CD14-positive monocyte (primary cell): ENCODE measurements at regions not wholly inside any gene's neighbourhood (a gene's known extent, or its start where the extent isn't known, plus 50 kb on each side); places are given as distances from the start of the nearest gene placed in this dataset.

Source experiments
- DNase-seq, 3 donors: peaks; one replicate each; pipeline ENCODE4 v3.0.0-alpha.2; 2011 to 2022
- H2AFZ ChIP-seq: 2 replicates; pipeline ENCODE4 v1.6.0; 2012; ENCODE audit warnings: mild to moderate bottlenecking, low read depth, low read length, inconsistent platforms; ENCODE audit not compliant: insufficient read depth, poor library complexity, severe bottlenecking
- H3K27ac ChIP-seq, 2 donors: 1 replicate in 1 of 2; 2 replicates in 1 of 2; pipeline ENCODE4 v1.5.1; 2012 to 2013; ENCODE audit warnings: low read length in 2 of 2, control low read depth in 1 of 2, inconsistent platforms in 1 of 2, low read depth in 1 of 2, mild to moderate bottlenecking in 1 of 2
- H3K27me3 ChIP-seq, 2 donors: one replicate each; pipeline versions ENCODE4 v1.6.0 to v1.6.1; 2011 to 2013; ENCODE audit warnings: low read length in 2 of 2; ENCODE audit not compliant: control insufficient read depth in 2 of 2, insufficient read depth in 2 of 2
- H3K36me3 ChIP-seq, 2 donors: replicated peaks in 1 of 2; 1 replicate in 1 of 2; 2 replicates in 1 of 2; pipeline versions ENCODE4 v1.5.1 to v1.6.1; 2012 to 2013; ENCODE audit warnings: low read length in 2 of 2, control low read depth in 1 of 2, inconsistent platforms in 1 of 2, mild to moderate bottlenecking in 1 of 2; ENCODE audit not compliant: insufficient read depth in 2 of 2, control insufficient read depth in 1 of 2
- H3K4me1 ChIP-seq, 2 donors: 1 replicate in 1 of 2; 2 replicates in 1 of 2; pipeline versions ENCODE4 v1.5.1 to v1.6.1; 2012 to 2013; ENCODE audit warnings: low read length in 2 of 2, control low read depth in 1 of 2, inconsistent platforms in 1 of 2, mild to moderate bottlenecking in 1 of 2, moderate library complexity in 1 of 2; ENCODE audit not compliant: insufficient read depth in 2 of 2, control insufficient read depth in 1 of 2
- H3K4me2 ChIP-seq: replicated peaks from 2 replicates; pipeline ENCODE3; 2012; ENCODE audit warnings: low read length, moderate library complexity, mild to moderate bottlenecking; ENCODE audit not compliant: poor library complexity, severe bottlenecking; ENCODE audit errors: extremely low read depth
- H3K4me3 ChIP-seq, 3 experiments: fragments of 200-600 bp in 1 of 3; sonication (generic) in 1 of 3; replicated peaks in 1 of 3; 1 replicate in 2 of 3; 2 replicates in 1 of 3; pipeline ENCODE4 v1.5.1; 2011 to 2013; ENCODE audit warnings: low read length in 3 of 3, mild to moderate bottlenecking in 3 of 3, control low read depth in 2 of 3, low read depth in 2 of 3, inconsistent platforms in 1 of 3, moderate library complexity in 1 of 3
- H3K79me2 ChIP-seq: 2 replicates; pipeline ENCODE4 v1.6.0; 2012; ENCODE audit warnings: mild to moderate bottlenecking, control low read depth, inconsistent platforms, low read length, moderate library complexity; ENCODE audit not compliant: insufficient read depth
- H3K9ac ChIP-seq: 2 replicates; pipeline ENCODE4 v1.6.0; 2017; ENCODE audit warnings: low read length, mild to moderate bottlenecking; ENCODE audit not compliant: insufficient read depth, poor library complexity, severe bottlenecking
- H3K9me3 ChIP-seq, 2 donors: replicated peaks in 1 of 2; 1 replicate in 1 of 2; 2 replicates in 1 of 2; pipeline versions ENCODE4 v1.5.1 to v1.6.1; 2012 to 2013; ENCODE audit warnings: low read length in 2 of 2, control low read depth in 1 of 2; ENCODE audit not compliant: control insufficient read depth in 1 of 2, insufficient read depth in 1 of 2
- H4K20me1 ChIP-seq: 2 replicates; pipeline ENCODE4 v1.6.0; 2012; ENCODE audit warnings: mild to moderate bottlenecking, low read length, control low read depth, moderate library complexity; ENCODE audit not compliant: insufficient read depth
- H3K27ac Mint-ChIP-seq, 7 donors: one replicate each; pipeline ENCODE4 v1.8.0; 2020; ENCODE audit warnings: mild to moderate bottlenecking in 7 of 7, mixed read lengths in 7 of 7, moderate library complexity in 6 of 7, inconsistent platforms in 2 of 7
- H3K27me3 Mint-ChIP-seq, 3 donors: one replicate each; pipeline ENCODE4 v1.8.0; 2021 to 2022; ENCODE audit warnings: low read depth in 3 of 3, mild to moderate bottlenecking in 3 of 3, mixed read lengths in 3 of 3, moderate library complexity in 3 of 3, inconsistent platforms in 1 of 3
- H3K36me3 Mint-ChIP-seq, 2 donors: one replicate each; pipeline ENCODE4 v1.8.0; 2020; ENCODE audit warnings: mixed read lengths in 2 of 2, inconsistent platforms in 1 of 2, mild to moderate bottlenecking in 1 of 2
- H3K4me1 Mint-ChIP-seq: one replicate; pipeline ENCODE4 v1.8.0; 2020; ENCODE audit warnings: mild to moderate bottlenecking, mixed read lengths
- H3K4me3 Mint-ChIP-seq, 2 donors: one replicate each; pipeline ENCODE4 v1.8.0; 2020; ENCODE audit warnings: mild to moderate bottlenecking in 2 of 2, mixed read lengths in 2 of 2, moderate library complexity in 1 of 2
- H3K9me3 Mint-ChIP-seq, 7 donors: one replicate each; pipeline ENCODE4 v1.8.0; 2020 to 2022; ENCODE audit warnings: mixed read lengths in 7 of 7, mild to moderate bottlenecking in 6 of 7, moderate library complexity in 6 of 7, inconsistent platforms in 2 of 7
- WGBS: methylation state at CpG from one replicate; pipeline ENCODE4 v1.1.5; 2013; ENCODE audit warnings: missing lambda C conversion rate; ENCODE audit not compliant: insufficient coverage; 5-methylcytosine and 5-hydroxymethylcytosine counted together
- intact Hi-C, 2 donors: fragments of 100-400 bp; cut with micrococcal nuclease; formaldehyde crosslinking; loops; one replicate each; pipeline versions ENCODE4 v1.15.0 to v1.15.1; 2023
- TF ChIP-seq, protein P1 (sequence below): fragments of 200-600 bp; IDR thresholded peaks from one replicate; pipeline ENCODE4 v1.8.0; 2022; ENCODE audit warnings: antibody characterized with exemption, mild to moderate bottlenecking

DNA sequence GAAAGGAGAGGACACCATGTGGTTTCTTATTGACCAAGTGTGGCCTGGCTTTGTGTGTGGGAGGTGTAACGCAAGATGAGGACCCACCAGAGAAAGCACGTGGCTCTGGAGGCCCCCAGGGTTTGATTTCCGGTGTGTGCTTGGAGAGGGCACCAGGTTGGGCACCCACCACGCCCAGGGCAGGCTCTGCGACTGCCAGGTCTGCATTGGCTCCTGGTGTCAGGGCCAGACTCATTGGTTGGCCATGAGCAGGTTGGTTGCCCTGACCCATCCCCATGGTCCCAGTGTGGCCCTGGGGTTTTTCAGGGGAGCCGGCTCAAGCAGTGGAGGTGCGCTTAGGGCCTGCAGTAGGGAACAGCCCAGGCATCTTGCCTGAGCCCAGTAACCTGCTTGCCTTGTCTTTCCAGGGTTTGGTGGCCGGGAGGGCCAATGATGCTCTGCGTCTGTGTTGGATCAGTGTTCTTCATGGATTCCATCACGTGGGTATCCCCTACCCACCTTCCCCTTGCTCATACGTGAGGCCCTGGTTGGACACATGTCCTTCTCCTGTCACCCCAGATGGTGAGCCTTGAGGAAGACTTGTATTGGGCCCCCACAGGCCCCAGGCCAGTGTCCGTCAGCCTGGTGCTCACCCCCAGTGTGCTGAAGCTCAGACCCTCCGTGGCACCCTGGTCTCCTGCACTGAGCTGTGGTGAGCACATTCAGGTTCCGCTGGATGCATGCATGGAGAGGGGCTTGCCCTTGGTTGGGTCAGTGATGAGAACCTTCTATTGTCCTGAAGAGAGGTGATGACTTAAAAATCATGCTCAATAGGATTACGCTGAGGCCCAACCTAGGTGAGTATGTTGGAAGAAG, 193.9 kb downstream of the UBE3A start:
- Histone ChIP-seq H3K4me1 (no peaks in the 10 kb centered on the region), H3K36me3 (no peaks in the 10 kb centered on the region), H3K4me3 (no peak overlapping the region), H3K9ac (no peak overlapping the region), H3K9me3 (peaks cover 100% of the 10 kb centered on the region in 2 donors), H3K27ac (no peak overlapping the region), H4K20me1 (no peaks in the 10 kb centered on the region), H3K79me2 (no peaks in the 10 kb centered on the region), H3K27me3 (no peaks in the 10 kb centered on the region), H3K4me2 (no peak overlapping the region), H2AFZ (no peak overlapping the region)
- H3K27me3 Mint-ChIP-seq = peaks cover 0 to 2% (median 2%) of the 10 kb centered on the region in 3 donors
- intact Hi-C loops = no loop called here
- TF ChIP-seq, protein P1, sequence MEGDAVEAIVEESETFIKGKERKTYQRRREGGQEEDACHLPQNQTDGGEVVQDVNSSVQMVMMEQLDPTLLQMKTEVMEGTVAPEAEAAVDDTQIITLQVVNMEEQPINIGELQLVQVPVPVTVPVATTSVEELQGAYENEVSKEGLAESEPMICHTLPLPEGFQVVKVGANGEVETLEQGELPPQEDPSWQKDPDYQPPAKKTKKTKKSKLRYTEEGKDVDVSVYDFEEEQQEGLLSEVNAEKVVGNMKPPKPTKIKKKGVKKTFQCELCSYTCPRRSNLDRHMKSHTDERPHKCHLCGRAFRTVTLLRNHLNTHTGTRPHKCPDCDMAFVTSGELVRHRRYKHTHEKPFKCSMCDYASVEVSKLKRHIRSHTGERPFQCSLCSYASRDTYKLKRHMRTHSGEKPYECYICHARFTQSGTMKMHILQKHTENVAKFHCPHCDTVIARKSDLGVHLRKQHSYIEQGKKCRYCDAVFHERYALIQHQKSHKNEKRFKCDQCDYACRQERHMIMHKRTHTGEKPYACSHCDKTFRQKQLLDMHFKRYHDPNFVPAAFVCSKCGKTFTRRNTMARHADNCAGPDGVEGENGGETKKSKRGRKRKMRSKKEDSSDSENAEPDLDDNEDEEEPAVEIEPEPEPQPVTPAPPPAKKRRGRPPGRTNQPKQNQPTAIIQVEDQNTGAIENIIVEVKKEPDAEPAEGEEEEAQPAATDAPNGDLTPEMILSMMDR = no peak
- H3K9me3 Mint-ChIP-seq = peaks cover 73 to 99% (median 89%) of the 10 kb centered on the region in 7 donors
- WGBS = 90% methylated on average over 14 of the region's 15 CpGs
- H3K4me3 Mint-ChIP-seq = no peak overlapping the region
- H3K4me1 Mint-ChIP-seq = no peaks in the 10 kb centered on the region
- H3K27ac Mint-ChIP-seq = no peak overlapping the region
- no peak for DNase-seq
- H3K36me3 Mint-ChIP-seq = no peaks in the 10 kb centered on the region

GRCh38 chr15:25245801-25246622, 192.8 kb downstream of the UBE3A start:
- Mint-ChIP-seq H3K4me3 (no peak overlapping the region), H3K27me3 (peaks cover 0 to 2% (median 2%) of the 10 kb centered on the region in 3 donors), H3K27ac (no peak overlapping the region), H3K4me1 (no peaks in the 10 kb centered on the region), H3K36me3 (no peaks in the 10 kb centered on the region), H3K9me3 (peaks cover 65 to 99% (median 86%) of the 10 kb centered on the region in 7 donors)
- H3K9ac ChIP-seq = no peak overlapping the region
- WGBS = 89% methylated on average over 17 of the region's 17 CpGs
- TF ChIP-seq, protein P1 = no peak
- no peak overlapping the region for H3K4me3 ChIP-seq
- H2AFZ ChIP-seq = no peak overlapping the region
- no peaks in the 10 kb centered on the region for H3K4me1 ChIP-seq
- H3K36me3 ChIP-seq = no peaks in the 10 kb centered on the region
- H3K27ac ChIP-seq = no peak overlapping the region
- no peaks in the 10 kb centered on the region for H3K27me3 ChIP-seq
- no peak for DNase-seq
- H4K20me1 ChIP-seq = no peaks in the 10 kb centered on the region
- H3K9me3 ChIP-seq = peaks cover 100% of the 10 kb centered on the region in 2 donors
- no peaks in the 10 kb centered on the region for H3K79me2 ChIP-seq
- no peak overlapping the region for H3K4me2 ChIP-seq
- intact Hi-C loops = no loop called here
